ENCODE measurements at regions not wholly inside any gene's neighbourhood (a gene's known extent, or its start where the extent isn't known, plus 50 kb on each side); places are given as distances from the start of the nearest gene placed in this dataset.

- no peak for DNase-seq
These were observed 84.6 kb upstream of the PACRGL start for GRCh38 chr4:20615486-20616260.

- no peak for DNase-seq
These were observed 83.9 kb upstream of the PACRGL start for GRCh38 chr4:20616313-20616712.

GRCh38 chr4:20616848-20617247 is 83.4 kb upstream of the PACRGL start:
- no peak for DNase-seq

GRCh38 chr4:20617678-20618396 is 82.4 kb upstream of the PACRGL start:
- no peak for DNase-seq

GRCh38 chr4:20618731-20619130 is 81.5 kb upstream of the PACRGL start:
- no peak for DNase-seq

GRCh38 chr4:20621476-20621875 is 78.8 kb upstream of the PACRGL start:
- DNase-seq = no peak

GRCh38 chr4:20622701-20623100 is 77.6 kb upstream of the PACRGL start:
- no peak for DNase-seq

- no peak for DNase-seq
These were observed 76.3 kb upstream of the PACRGL start for GRCh38 chr4:20623939-20624338.

- DNase-seq = no peak
These were observed 75.4 kb upstream of the PACRGL start for GRCh38 chr4:20624793-20625374.

GRCh38 chr4:20625426-20625825 is 74.8 kb upstream of the PACRGL start:
- DNase-seq = no peak

- DNase-seq = no peak
These were observed 73.8 kb upstream of the PACRGL start for GRCh38 chr4:20626326-20627005.

GRCh38 chr4:20627866-20628265 is 72.4 kb upstream of the PACRGL start:
- no peak for DNase-seq

- DNase-seq = no peak
These were observed 70.8 kb upstream of the PACRGL start for GRCh38 chr4:20629186-20630106.

- DNase-seq = no peak
These were observed 61.4 kb upstream of the PACRGL start for GRCh38 chr4:20638825-20639224.

- DNase-seq = no peak
These were observed 60.9 kb upstream of the PACRGL start for GRCh38 chr4:20639346-20639745.

GRCh38 chr4:20640989-20641388 is 59.3 kb upstream of the PACRGL start:
- no peak for DNase-seq

GRCh38 chr4:20641976-20642375 is 58.3 kb upstream of the PACRGL start:
- DNase-seq = no peak

GRCh38 chr4:20643631-20644030 is 56.6 kb upstream of the PACRGL start:
- DNase-seq = no peak

GRCh38 chr4:20645236-20645635 is 55.0 kb upstream of the PACRGL start:
- DNase-seq = no peak

- no peak for DNase-seq
These were observed 54.0 kb upstream of the PACRGL start for GRCh38 chr4:20646287-20646686.
